ENCODE measurements at regions not wholly inside any gene's neighbourhood (a gene's known extent, or its start where the extent isn't known, plus 50 kb on each side); places are given as distances from the start of the nearest gene placed in this dataset.

GRCh38 chr2:217438821-217439220, 564.0 kb downstream of the TNS1 start:
- no peaks in the 10 kb centered on the region for H3K9me3 ChIP-seq
- H3K4me3 ChIP-seq, result no peak overlapping the region
- TF ChIP-seq POLR2A (IDR thresholded peaks at IDR 0.05) (no peak), CTCF (IDR thresholded peaks at IDR 0.05) (no peak)
- intact Hi-C loops (cut with DNase I), result no loop called here
- H3K27me3 ChIP-seq, result no peaks in the 10 kb centered on the region
- H3K4me1 ChIP-seq, result peaks cover 5% of the 10 kb centered on the region
- no peak for ATAC-seq
- 77% methylated on average over 1 of the region's 1 CpG for WGBS, 2 donors
- H3K27ac ChIP-seq, result no peak overlapping the region
- no peaks in the 10 kb centered on the region for H3K36me3 ChIP-seq (replicated peaks in 1 of 2; ENCODE audit: insufficient read depth in 1 of 2, low read depth in 2 of 2)
- no peak for DNase-seq

GRCh38 chr2:217438136-217438535, 564.7 kb downstream of the TNS1 start:
- DNase-seq, result no peak
- intact Hi-C loops (cut with DNase I), result no loop called here
- Histone ChIP-seq H3K27me3 (no peaks in the 10 kb centered on the region), H3K27ac (no peak overlapping the region), H3K4me3 (no peak overlapping the region), H3K9me3 (no peaks in the 10 kb centered on the region), H3K36me3 (replicated peaks in 1 of 2; ENCODE audit: insufficient read depth in 1 of 2, low read depth in 2 of 2) (no peaks in the 10 kb centered on the region), H3K4me1 (peaks cover 5% of the 10 kb centered on the region)
- ATAC-seq, result no peak
- TF ChIP-seq POLR2A (IDR thresholded peaks at IDR 0.05), result no peak
- TF ChIP-seq CTCF (IDR thresholded peaks at IDR 0.05), result no peak
- 84 to 94% methylated on average over 5 of the region's 5 CpGs for WGBS, 2 donors

GRCh38 chr2:217437290-217437870, 565.4 kb downstream of the TNS1 start:
- no peaks in the 10 kb centered on the region for H3K9me3 ChIP-seq
- H3K4me1 ChIP-seq, result peaks cover 5% of the 10 kb centered on the region
- H3K36me3 ChIP-seq (replicated peaks in 1 of 2; ENCODE audit: insufficient read depth in 1 of 2, low read depth in 2 of 2), result no peaks in the 10 kb centered on the region
- H3K4me3 ChIP-seq, result no peak overlapping the region
- 85 to 86% methylated on average over 6 of the region's 6 CpGs for WGBS, 2 donors
- intact Hi-C loops (cut with DNase I), result no loop called here
- ATAC-seq (no peak), DNase-seq (no peak)
- no peak overlapping the region for H3K27ac ChIP-seq
- no peaks in the 10 kb centered on the region for H3K27me3 ChIP-seq
- TF ChIP-seq CTCF (IDR thresholded peaks at IDR 0.05) (no peak), POLR2A (IDR thresholded peaks at IDR 0.05) (no peak)

GRCh38 chr2:217436386-217436785, 566.4 kb downstream of the TNS1 start:
- H3K27ac ChIP-seq, result no peak overlapping the region
- no peaks in the 10 kb centered on the region for H3K36me3 ChIP-seq (replicated peaks in 1 of 2; ENCODE audit: insufficient read depth in 1 of 2, low read depth in 2 of 2)
- ATAC-seq (no peak), DNase-seq (no peak)
- H3K4me1 ChIP-seq, result peaks cover 5% of the 10 kb centered on the region
- no peaks in the 10 kb centered on the region for H3K9me3 ChIP-seq
- intact Hi-C loops (cut with DNase I), result no loop called here
- 75 to 77% methylated on average over 5 of the region's 5 CpGs for WGBS, 2 donors
- TF ChIP-seq POLR2A (IDR thresholded peaks at IDR 0.05) (no peak), CTCF (IDR thresholded peaks at IDR 0.05) (no peak)
- H3K27me3 ChIP-seq, result no peaks in the 10 kb centered on the region
- H3K4me3 ChIP-seq, result no peak overlapping the region

Data from body of pancreas (tissue), 4 donors.